GM19240 (cell line): ENCODE measurements at regions not wholly inside any gene's neighbourhood (a gene's known extent, or its start where the extent isn't known, plus 50 kb on each side); places are given as distances from the start of the nearest gene placed in this dataset.
"Not testable (repeated sequence)": the region's sequence is repeated elsewhere in the genome, so short reads cannot be mapped to it uniquely, and the experiment has no call there.

ENCODE experiments used
- DNase-seq: peaks from one replicate; pipeline ENCODE4 v3.0.0; 2011; ENCODE audit warnings: low spot score; ENCODE audit not compliant: insufficient read length

DNA sequence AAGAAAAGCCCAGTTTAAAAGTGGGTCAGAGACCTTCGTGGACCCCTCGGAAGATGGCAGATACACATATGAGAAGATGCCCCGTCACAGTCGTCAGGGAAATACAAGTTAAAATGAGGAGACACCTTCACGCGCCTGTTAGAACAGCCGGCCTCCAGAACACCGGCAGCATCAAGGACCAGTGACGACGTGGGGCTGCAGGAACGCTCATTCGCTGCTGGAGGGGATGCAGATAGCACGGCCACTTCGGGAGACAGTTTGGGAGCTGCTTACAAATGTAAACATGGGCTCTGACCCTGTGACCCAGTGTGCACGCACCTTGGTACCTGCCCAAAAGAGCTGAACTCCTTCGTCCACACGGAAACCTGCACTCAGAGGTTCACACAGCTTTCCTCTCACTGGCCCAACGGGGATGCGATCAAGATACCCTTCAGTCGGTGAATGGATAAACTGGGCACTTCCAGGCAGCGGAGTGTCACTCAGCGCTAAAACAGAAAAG lies 83.7 kb upstream of the CTDP1 start:
- DNase-seq: no peak

DNA sequence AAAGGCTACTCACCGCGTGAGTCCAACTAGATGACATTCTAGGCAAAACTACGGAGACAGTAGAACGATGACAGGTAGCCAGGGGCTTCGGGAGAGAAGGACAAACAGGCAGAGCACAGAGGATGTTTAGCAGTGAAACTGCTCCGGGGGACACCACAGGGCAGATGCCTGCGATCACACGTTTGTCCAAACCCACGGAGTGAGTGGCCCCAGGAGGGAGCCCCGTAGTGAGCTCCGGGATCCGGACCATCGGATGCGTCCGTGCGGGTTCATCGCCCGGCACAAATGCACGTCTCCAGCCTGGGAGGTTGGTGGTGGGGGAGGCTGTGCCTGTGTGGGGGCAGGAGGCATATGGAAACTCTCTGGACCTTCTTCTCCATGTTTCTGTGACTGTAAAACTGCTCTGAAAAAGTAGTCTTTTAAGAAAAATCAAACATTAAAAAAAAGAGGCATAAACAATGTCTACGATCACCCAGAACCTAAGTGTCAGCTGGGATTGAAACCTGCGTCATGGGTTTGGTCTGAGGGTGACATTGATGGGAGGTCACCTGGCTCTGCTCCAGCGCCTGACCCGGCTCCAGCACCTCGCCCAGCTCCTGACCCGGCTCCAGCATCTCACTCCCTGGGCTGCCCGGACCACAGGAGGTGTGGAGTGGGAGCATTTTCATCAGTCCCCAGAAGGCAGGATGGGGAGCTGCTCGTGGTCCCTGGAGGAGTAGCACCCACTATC lies 83.0 kb upstream of the CTDP1 start:
- DNase-seq: no peak

DNA sequence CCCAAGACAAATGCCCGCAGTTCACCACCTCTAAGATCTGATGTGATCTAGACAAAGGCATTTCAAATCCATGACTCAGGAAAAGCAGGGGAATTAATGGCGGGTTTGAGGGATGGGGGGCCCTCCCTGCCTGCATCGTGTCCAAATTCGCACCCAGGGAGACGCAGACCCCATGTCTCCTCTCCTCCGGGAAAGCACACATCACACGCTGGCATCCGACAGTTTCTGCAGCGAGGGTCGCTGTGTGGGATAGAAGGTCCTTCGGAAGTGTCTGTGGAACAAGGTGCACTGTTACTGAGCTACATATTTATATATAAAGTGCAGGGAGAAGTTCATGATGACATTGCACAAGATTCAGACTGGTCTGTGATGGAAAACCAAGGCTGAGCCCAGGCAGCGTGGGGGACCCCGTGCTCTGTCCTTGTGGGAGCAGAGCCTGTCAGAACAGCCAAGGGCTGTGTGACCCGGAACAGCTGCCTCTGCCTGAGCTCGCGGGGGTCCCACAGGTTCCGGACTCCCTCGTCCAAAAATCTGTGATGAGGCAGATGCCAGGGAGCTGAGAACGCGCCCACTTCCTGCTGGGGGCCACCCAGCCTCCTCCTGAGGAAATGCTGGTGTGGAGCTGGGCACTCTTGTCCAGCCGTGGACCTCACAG lies 82.3 kb upstream of the CTDP1 start:
- no peak for DNase-seq

DNA sequence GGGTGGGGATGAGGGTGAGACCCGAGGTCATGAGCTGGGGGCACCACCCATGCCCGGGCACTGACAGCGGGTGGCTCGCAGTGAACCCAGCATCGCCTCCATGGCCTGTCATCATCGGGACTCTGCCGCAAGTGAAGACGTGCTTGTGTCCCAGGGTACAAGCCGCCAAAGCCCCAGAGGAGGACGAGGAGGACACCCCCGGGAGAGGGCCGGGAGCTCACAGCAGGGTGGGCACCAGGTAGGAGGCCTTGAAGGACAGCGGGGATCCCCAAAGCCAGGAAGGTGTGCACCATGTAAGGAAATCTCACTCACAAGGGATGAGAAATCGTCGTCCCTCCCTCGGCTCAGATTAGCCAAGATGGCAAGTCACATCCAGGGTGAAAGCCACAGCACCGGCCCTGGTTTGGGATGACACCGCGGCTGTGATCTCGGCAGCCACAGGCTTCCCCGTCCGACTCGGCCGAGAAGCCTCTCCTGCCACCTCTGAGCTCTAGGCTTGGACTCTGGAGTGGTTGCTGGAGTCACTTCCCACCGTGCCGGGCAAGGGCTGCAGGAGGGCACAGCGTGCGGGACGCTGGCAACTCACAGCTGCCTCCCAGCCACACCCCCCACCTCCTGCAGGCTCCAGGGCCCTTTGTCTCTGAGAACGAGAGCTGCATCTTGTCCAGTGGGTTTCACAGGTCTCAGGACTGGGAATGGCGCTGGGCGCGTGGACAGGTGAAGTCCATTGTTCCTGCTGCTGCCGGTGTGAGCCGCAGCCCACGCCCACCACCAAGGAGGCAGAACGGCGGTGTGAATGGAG lies 81.6 kb upstream of the CTDP1 start:
- DNase-seq: no peak

DNA sequence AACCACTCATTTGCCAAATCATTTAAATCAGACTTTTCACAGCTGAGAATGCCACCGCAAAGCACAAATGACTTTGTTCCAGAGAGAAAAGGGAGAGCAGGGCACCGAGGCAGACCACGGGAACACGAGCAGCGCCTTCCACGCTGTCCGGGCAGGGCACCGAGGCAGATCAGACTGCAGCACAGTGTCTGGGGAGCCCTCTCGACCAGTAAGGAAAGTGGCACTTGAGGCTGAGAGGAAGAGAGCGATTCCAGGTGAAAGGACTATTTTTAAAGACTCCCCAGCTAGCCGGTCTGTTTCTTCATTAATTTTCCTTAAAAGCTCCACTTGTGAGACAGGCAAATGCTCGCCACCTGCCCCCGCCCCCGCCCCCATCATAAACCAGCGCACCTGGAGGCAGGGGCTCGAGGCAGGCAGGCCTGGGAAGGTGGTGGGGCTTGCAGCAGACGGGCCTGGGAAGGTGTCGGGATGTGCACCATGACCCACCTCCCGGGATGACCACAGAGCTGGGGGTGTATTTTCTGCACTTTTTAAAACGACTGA lies 80.9 kb upstream of the CTDP1 start:
- DNase-seq: no peak

DNA sequence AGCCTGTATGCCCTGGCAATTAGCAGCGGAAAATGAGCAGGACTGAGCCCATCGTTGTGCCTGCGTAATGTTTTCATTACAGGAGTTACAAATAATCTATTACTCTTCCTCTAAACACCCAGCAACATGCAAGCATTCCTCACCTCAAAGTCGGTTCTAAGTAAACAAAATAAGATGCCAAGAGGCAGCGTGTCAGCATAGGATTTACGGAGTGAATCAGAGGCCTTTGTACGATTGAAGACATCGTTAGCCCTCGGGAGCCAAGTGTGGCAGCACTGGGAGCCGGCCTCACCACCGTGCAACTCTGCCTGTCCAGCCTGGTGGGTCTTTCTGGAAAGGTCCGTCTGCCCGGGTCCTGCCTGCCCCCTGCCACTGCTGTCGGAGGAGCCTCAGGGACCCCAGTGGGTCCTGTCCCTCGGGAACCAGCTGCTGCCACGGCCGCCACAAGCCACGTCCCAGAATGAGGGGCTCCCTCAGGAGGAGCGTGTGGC lies 80.1 kb upstream of the CTDP1 start:
- DNase-seq: no peak

DNA sequence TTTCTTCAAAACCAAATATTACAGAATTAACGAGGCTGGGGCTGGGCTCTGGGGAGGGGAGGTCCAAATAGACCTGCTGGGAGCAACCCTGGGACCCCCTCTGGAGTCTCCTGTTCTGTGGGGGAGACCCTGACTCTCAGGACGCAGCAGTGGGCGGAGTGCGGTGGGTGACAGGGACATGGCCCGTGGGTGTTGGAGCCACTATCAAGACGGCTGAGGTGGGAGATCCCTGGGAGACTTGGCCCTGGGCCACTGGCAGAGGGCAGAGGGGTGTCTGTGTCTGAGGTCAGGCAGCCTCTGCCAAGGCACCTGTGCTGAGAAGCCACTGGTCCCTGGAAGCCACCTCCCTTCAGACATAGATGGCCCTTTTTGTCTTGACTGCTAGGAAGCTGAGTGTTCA lies 79.5 kb upstream of the CTDP1 start:
- no peak for DNase-seq

DNA sequence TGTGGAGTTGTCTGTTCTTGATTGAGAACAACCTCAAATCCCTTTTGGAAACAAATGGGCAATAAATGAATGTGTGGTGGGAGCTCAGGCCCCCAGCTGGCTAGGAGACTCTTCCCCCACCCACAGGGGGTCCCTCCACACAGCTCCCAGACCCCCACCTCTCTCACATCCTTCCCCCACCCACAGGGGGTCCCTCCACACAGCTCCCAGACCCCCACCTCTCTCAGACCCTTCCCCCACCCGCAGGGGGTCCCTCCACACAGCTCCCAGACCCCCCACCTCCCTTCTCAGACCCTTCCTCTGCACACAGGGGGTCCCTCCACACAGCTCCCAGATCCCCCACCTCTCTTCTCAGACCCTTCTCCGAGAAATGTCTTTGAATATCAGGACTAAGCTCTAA lies 79.0 kb upstream of the CTDP1 start:
- no peak for DNase-seq

DNA sequence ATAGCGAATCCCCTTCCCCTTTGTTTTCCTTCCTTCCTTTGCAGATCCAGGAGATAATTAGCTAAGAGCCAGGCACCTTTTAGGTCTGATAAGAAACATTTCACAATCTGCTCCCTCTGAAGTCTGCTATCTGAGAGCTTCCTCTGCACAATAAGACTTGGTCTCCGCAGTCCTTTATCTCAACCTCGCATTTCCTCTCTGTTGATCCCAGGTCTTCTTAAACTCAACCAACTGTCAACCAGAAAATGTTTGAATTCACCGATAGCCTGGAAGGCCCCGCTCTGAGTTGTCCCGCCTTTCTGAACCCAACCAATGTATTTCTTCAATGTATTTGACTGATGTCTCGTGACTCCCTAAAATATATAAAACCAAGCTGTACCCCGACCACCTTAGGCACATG lies 78.4 kb upstream of the CTDP1 start:
- no peak for DNase-seq

DNA sequence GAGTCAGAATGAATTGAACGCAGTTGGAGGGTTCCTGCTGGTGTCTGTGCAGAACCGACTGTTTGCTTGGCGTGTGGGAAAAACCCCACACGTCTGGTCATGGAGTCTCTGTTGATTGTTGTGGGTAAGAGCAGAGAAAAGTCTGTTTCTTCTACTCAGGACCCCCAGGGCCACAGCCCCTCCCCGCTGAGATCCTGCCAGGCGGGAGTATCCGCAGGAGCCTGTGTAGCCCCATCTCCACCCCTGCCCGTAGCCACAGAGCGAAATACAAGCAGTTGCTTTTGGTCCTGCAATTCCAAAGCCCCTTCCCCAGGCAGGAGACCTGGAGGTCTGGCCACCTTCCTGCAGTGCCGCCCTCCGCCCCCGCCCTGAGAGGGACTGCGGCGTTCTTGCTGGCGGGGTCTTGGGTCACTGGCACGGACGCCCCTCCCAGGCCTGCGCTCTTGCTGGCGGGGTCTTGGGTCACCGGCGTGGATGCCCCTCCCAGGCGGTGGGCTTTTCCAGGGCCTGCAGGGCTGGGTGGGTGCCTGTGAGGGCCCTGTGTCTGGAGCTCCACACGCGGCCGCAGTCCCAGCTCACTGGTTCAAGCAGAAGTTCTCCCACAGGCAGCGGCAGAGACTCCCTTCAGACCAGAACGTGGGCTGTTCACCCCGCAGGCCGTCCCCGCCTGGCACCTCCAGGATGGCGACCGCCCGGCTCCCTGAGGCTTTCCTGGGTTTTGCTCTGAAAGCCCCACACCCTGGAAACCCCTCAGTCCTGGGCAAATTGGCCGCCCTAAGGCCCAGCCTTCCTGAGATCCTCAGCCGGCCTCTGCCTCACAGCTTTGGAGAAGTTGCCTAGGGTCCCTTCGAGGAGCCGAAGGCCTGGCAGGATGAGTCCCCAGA lies 76.0 kb upstream of the CTDP1 start:
- no peak for DNase-seq

DNA sequence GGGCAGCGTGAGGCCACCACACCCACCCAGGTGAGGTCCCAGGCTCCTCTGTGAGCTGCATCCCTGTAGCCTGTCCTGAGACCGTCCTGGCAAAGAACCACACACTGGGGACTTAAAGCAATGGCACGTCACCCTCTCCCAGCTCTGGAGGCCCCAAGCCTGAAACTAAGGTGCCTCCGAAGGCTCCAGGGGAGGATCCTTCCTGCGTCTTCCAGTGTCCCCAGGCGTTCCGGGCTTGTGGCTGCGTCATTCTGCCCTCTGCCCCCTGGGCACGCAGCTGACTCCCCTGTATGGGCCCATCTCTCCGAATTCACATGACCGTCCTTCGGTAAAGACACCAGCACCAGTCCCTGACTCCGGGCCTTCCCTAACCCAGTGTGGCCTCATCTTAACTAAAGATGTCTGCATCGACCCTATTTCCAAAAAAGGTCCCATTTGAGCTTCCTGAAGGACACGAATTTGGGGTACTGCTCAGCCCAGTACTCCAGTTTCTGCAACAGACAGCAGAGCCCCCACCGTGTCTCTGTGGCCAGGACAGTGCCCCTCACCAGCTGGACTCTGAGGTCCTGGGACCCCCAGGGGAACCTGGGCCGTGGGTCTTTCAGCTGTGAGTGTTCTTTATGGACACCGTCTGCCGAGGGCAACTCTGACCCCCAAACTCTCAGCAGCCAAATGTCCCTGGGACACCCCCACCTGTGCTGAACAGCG lies 75.2 kb upstream of the CTDP1 start:
- DNase-seq: no peak

DNA sequence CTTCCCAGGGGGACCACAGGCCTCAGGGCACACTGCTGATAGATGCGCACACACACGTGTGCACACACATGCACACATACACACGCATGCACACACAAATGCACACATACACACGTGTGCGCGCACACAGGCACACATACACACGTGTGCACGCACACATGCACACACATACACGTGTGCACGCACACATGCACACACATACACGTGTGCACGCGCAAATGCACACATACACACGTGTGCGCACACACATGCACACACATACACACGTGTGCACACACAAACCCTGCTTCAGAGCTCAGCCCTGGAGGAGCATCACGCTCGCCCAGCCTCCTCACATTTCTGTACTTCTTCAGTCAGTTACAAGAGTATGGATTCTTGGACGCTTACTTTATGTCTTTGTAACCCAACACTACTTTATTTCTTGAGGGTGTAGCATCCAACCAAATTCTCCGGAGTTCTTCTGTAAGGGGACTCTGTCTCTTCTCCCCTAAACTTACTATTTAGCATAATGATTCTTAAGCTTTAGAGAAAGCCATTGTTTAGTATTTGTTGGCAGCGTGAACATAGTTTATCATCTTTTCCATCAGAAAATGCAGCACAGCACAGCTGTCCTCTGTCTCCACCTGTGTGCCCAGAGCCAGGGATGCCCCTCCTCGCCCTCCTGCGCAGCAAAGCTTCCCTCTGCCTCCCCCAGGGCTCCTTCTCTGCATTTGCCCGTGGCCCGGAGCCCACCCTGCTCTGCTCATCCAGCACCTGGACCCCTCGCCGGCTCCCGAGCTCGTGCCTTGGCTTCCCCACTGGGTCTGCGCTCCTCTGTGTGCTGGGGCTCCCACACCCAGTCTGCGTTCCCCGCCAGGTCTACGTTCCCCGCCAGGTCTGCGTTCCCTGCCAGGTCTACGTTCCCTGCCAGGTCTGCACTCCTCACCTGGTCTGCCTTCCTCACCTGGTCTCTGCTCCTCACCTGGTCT lies 74.4 kb upstream of the CTDP1 start:
- DNase-seq: no peak

DNA sequence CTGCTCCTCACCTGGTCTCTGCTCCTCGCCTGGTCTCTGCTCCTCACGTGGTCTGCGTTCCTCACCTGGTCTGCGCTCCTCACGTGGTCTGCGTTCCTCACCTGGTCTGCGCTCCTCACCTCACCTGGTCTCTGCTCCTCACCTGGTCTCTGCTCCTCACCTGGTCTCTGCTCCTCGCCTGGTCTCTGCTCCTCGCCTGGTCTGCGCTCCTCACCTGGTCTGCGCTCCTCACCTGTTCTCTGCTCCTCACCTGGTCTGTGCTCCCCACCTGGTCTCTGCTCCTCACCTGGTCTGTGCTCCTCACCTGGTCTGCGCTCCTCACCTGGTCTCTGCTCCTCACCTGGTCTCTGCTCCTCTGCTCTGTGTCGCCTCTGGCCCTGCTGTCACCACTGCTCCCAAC lies 73.5 kb upstream of the CTDP1 start:
- not testable (repeated sequence) for DNase-seq

DNA sequence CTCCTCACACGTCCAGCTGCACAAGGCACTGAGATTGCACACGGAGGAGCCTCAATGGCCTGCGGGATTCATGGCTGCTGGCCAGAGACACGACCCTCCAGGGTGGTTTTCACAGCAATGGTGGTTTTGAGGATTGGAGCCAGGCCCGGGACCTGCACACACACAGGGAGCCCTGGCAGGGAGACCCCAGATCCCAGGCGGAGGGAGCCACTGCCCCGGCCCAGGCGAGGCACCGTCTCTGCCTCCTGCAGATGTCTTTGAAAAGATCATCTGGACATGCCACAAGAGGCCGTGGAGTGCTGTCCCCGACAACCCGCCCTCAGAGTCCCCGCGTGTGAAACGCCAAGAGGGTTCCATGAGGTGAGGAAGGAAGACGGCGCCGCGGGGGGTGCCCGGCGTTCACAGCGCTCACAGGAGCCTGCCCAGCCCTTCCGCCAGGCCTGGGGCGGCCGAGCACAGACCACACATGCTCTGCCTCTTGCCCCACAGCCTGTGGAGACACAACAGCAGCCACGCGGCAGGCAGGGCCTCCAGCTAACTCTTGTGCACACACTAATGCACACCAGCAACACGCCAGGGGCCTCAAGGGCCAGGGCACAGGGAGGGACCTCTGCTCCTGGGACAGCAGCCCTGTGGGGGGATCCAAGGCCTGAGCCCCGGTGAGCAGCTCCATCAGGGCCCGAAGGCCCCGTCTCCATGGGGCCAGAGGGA lies 72.8 kb upstream of the CTDP1 start:
- DNase-seq: no peak

DNA sequence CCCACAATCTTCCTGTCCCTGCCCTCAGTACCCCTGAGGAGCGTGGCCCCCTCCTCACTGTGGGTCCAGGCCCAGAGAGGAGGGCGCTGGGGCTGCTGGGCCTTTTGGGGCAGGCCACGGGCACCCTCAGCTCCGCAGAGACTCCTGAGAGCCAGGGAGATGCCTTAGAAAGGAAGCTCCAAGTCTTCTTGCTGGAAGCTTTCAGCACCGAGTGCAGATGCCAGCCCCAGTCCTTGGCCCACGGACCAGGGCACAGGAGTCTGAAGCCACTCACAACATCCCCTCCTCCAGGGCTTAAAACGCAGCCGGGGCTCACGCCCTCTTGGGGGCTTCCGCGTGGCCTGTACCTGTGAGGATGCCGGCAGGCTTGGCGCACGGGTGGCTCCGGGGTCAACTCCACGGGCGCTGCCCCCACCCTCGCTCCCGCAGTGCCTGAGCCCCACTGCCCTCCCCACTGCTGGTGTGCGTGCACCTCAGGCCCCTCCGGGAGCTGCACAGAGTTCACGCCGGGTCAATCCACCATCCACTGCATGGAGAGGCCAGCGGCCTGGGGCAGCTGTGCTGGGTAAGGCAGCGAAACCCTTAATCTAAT lies 72.1 kb upstream of the CTDP1 start:
- DNase-seq: no peak

DNA sequence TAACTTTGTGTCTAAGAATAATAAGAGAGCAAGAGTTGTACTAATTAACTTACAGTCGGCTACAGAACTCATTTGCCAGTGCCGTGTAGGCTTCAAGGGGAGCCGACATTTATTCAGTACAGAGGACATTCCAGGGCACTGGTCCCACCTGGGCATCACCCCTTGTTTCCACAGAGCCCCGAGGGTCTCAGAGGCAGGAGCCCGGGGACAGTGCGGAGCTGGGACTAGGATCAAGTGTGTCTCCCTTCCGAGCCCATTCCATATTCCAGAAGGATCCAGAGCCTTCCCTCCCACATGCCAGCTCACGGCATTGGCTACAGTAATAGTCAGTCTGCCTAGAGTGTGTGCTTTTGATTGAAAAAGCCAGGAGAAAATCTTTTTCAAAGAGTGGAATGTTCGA lies 71.5 kb upstream of the CTDP1 start:
- no peak for DNase-seq

DNA sequence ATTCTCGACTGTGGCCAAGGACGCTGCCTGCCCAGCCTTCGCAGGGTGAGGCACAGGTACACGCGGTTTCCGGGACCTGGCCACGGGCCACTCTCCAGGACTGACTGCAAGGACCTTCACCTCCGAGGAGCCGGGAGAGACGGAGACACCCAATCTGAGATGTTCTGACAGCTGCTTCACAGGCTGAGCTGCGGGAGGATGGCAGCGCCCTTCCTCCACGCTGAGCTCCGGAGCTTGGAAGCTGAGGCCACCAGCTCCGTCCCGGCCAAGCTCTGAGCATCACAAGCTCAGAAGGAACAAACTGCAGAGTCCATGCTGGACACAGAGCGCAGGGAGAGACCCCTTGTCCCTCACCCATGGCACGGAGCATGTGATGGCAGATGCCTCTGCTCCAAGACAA lies 71.1 kb upstream of the CTDP1 start:
- DNase-seq: no peak

DNA sequence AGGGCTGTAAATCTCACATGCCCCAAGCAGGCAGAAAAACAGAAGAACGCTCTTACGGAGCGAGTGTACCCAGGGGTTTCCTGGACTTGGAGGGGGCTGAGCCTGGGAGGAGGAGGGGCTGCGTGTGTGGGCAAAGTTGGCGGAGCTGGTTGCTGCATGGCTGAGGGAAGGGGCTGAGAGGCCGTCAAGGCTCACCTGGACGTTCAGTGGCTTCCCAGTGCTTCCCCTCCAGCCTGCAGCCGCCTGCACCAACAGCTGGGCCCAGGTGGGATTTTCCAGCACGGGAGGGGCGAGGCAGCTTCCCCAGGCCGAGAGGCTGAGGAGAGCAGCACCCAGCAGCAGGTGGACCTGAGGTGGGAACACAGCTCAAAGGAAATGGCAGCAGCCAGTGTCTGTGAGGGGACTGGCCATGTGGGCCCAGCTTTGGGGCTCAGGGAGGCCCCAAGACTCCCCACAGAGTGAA lies 70.6 kb upstream of the CTDP1 start:
- DNase-seq: no peak
